NCI-H1105 treated with DMSO at 0.1 percent for 48 hours (cell line): ENCODE measurements at regions not wholly inside any gene's neighbourhood (a gene's known extent, or its start where the extent isn't known, plus 50 kb on each side); places are given as distances from the start of the nearest gene placed in this dataset.
"Not testable (repeated sequence)": the region's sequence is repeated elsewhere in the genome, so short reads cannot be mapped to it uniquely, and the experiment has no call there.

Source experiments
- DNase-seq: peaks from one replicate; lab custom pipeline; 2025; lab: John Stamatoyannopoulos, UW

GRCh38 chr2:22110244-22110651, 986.5 kb downstream of the TDRD15 start:
- DNase-seq, result peak; percentile 39

DNA sequence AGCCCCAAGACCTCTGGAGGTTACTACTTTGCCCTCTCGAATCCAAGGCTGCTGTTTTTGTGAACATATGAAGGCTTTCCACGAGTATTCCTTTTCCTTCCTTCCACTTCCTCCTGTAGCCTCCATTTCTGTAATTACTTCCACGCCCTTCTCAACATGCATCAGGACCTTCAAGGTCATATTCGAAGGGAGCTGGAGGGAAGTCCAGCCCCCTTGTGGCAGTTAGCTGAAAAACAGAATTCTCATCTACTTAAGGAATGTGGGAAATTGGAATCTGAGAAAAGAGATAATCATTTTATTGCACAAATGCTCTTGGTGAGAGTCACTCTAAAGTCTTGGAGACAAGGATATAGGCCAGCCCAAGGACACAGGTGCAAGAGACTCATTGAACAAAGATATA, 1000.2 kb downstream of the TDRD15 start:
- no peak for DNase-seq

- no peak for DNase-seq
Measured at GRCh38 chr2:22126106-22126505, 1002.3 kb downstream of the TDRD15 start.

GRCh38 chr2:22126978-22127377, 1003.2 kb downstream of the TDRD15 start:
- no peak for DNase-seq

DNA sequence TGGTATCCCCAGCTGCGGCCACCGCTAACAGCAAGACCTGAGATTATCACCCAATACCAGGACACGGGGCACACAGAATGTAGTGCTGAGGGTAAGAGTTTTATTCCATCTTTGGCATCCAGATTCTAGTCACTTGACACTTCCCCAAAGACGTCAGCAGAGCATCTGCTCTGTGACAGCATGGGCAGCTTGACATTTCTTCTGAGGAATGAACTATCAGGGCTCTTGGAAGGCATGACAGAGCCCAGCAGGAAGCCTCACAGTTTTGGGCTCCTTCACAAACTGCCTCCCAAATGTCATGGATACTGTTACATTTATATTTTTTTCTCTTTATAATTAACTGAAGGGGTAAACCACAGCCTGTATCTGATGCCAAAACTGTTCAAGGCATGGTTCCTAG, 1010.7 kb downstream of the TDRD15 start:
- DNase-seq, result no peak

- no peak for DNase-seq
Measured at GRCh38 chr2:22136446-22136845, 1012.7 kb downstream of the TDRD15 start.

- DNase-seq, result no peak
Measured at GRCh38 chr2:22143840-22144239, 1020.1 kb downstream of the TDRD15 start.

DNA sequence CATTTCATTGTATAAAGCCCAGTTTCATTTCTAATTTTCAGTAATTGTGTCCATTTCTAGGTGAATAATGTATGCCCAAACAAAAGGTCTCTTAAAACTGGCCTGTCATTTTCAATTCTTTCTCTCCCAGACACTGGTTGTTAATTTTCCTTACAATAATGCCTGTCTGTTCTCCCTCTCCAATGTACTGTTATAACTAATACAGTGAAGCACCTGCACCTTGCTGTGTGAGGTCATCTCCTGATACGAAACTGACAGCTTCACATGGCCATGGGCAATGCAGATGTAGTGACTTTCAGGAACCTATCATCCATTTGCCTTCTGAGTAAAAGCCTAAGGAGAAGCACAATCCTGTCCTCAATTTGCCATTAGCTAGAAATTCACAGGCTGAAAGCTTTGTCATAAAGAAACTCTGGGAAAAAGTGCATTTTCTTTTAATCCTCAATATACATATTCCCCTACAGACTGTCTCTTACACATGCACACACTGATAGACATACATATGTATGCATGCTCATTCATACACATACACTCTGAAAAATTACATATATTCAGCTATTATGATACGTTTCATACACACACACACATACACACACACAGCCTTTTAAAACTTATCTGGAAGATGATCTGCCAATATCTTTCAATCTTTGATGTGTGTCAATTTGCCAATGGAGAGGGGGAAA, 1030.3 kb downstream of the TDRD15 start:
- DNase-seq, result peak; percentile 75

DNA sequence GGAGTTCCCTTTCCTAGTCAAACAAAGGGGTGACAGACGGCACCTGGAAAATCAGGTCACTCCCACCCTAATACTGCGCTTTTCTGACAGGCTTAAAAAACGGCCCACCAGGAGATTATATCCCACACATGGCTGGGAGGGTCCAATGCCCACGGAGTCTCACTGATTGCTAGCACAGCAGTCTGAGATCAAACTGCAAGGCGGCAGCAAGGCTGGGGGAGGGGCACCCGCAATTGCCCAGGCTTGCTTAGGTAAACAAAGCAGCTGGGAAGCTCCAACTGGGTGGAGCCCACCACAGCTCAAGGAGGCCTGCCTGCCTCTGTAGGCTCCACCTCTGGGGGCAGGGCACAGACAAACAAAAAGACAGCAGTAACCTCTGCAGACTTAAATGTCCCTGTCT, 1032.9 kb downstream of the TDRD15 start:
- DNase-seq, result not testable (repeated sequence)

- DNase-seq, result no peak
Measured at GRCh38 chr2:22167256-22167655, 1043.5 kb downstream of the TDRD15 start.

DNA sequence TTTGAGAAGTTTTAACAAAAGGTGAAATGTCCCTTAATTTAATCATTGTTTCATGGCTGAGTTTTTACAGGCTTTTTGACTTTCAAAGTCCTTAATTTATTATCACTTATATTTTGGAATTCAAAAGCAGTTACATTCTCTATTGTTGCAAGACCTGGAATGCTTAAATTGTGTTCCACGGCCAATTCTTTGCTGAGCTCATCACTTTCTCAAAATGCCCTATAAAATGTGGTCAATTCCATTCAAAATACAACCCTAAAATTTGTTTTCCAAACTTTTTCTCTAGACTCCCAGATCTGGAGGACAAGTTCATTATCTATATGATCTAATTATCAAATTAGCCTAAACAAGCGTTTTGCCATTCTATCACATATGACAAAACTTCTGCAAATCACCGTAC, 1051.2 kb downstream of the TDRD15 start:
- no peak for DNase-seq

DNA sequence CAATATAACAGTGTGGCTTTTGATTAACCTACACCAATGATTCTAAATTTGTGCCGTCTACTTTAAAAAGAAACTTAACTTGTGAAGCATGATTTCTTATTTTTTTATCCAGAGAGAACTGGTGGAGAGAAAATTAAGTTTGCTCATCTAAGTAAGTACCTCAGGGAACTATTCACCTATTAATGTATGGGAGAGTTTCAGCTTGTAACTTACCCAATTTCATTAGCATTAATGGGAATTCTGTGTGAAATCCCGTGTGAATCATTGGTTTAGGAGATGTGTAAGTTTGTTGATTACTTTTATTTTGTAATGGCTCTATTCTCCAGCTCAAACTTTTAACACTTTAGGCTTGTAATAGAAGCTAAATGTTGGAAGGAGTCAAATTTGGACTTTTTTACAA, 1061.5 kb downstream of the TDRD15 start:
- DNase-seq, result no peak

DNA sequence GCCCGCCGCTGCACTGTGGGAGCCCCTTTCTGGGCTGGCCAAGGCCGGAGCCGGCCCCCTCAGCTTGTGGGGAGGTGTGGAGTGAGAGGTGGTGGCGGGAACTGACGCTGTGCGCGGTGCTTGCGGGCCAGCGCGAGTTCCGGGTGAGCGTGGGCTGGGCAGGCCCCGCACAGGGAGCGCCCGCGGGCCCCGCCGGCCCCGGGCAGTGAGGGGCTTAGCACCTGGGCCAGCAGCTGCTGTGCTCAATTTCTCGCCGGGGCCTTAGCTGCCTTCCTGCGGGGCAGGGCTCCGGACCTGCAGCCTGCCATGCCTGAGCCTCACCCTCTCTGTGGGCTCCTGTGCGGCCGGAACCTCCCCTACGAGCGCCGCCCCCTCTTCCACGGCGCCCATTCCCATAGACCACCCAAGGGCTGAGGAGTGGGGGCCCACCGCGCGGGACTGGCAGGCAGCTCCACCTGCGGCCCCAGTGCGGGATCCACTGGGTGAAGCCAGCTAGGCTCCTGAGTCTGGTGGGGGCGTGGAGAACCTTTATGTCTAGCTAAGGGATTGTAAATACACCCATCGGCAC, 1062.6 kb downstream of the TDRD15 start:
- DNase-seq, result not testable (repeated sequence)

DNA sequence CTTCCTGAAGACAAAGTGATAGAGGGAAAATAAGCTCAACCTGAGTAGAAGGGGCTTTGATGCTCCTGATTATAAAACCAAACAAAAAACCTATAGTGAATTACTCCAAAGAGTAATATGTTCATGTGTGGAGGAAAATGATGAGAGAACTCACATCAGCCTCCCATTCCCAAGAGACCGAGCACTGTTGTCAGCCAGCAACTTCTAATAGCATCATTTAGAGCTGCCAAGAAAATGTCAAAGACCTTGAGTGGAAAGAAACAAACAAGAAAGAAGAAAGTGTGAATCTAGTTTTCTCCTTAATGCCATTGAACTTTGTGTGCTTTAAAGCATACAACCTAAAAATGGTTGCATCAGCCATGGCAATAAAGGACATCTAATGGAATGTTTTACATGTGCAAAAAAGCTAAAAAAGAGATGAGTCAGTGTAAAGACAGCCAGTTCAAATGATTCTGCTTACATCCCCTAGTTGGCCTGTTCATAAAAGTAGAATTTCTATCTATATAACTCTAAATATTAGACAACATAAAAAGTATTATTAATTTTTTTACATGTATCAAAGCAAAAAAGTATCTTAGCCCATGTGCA, 1066.2 kb downstream of the TDRD15 start:
- no peak for DNase-seq

GRCh38 chr2:22194218-22194617, 1070.5 kb downstream of the TDRD15 start:
- no peak for DNase-seq

GRCh38 chr2:22196806-22197205, 1073.0 kb downstream of the TDRD15 start:
- no peak for DNase-seq

GRCh38 chr2:22198381-22199283, 1074.9 kb downstream of the TDRD15 start:
- DNase-seq, result no peak

GRCh38 chr2:22199994-22200393, 1076.2 kb downstream of the TDRD15 start:
- DNase-seq, result no peak

GRCh38 chr2:22209545-22209944, 1085.8 kb downstream of the TDRD15 start:
- no peak for DNase-seq

DNA sequence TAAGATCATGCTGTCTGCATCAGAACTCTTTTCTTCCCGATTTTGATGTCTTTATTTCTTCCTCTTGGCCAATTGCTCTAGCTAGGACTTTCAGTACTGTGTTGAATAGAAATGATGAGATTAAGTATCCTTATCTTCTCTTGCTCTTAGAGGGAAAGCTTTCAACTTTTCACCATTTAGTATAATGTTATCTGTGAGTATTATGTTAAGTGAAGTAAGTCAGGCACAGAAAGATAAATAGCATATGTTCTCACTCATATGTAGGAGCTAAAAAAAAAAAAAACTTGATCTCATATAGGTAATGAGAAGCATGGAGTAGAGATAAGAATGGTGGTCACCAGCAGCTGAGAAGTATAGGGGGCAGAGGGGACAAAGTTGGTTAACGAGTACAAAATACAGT, 1089.5 kb downstream of the TDRD15 start:
- no peak for DNase-seq

DNA sequence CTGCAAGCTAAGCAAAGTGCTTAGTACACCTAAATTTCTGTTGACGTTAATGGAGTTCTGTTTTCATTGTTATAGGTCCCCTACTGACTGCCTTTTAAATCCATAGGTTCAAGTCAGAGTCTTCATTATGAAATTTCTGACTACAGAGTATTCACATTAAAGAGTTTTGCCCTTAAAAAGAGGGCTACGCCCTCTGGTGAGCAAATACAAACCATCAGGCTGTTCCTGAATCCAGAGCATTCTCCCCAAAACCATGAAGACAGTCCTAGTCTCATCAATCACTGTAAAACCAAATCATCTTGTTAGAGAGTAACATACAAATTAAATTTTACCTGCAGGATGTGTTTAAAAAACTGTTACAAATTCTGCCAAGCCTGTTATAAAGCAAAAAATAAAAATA, 1091.7 kb downstream of the TDRD15 start:
- no peak for DNase-seq

DNA sequence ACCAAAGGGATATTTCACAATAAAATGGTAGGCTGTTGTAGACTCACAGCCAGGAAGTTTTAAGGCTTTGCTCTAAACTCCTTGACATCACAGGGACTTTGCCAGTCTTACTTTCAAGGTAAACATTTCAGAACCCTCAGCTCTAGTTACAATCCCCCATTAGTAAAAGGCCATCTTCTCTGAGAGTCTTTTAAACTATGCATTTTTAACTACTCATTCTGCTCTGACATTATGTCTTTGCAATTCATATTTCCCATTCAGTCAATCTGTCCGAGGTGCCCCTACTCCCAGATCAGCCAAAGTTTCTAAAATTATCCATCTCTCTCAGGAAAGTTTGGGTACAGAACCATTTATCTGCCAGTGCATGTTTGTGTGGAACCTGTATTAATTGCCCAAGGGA, 1094.1 kb downstream of the TDRD15 start:
- no peak for DNase-seq

DNA sequence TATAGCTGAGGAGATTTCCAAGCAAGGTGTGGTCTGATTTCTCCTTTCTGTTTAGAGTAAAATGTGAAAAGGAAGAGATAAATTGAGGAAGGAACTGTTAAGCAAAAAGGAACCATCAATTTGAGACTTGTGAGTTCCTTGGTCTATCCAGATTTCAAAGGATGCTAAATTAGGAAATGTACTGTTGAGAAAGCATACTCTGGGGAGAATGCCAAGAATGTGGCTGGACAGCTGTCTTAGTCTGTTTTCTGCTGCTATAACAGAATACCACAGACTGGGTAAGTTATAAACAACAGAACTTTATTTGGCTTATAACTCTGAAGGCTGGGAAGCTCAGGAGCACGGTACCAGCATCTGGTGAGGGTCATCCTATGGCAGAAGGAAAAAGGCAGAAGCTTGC, 1097.2 kb downstream of the TDRD15 start:
- no peak for DNase-seq
